GM23338 (cell line): ENCODE measurements at regions not wholly inside any gene's neighbourhood (a gene's known extent, or its start where the extent isn't known, plus 50 kb on each side); places are given as distances from the start of the nearest gene placed in this dataset.

ENCODE experiments used
- CREB1 ChIP-seq: fragments of 250-450 bp; sonication (Bioruptor Pico); IDR thresholded peaks from 2 replicates; pipeline ENCODE4 v1.5.0; 2020; ENCODE audit warnings: low read depth, mild to moderate bottlenecking, moderate library complexity
- CTCF ChIP-seq, 2 experiments: fragments of 200-600 bp in 1 of 2; sonication (generic) in 1 of 2; conservative IDR thresholded peaks; 2 replicates each; pipeline versions ENCODE4 v1.5.1 to v1.6.1; 2016 to 2017; ENCODE audit warnings: antibody characterized with exemption in 2 of 2, low read depth in 2 of 2, mild to moderate bottlenecking in 2 of 2, moderate library complexity in 1 of 2
- EZH2 ChIP-seq: fragments of 200-600 bp; sonication (generic); IDR thresholded peaks from one replicate; pipeline ENCODE4 v1.8.0; 2017; ENCODE audit warnings: antibody characterized with exemption, mild to moderate bottlenecking, low read depth; ENCODE audit not compliant: unreplicated experiment
- NANOG ChIP-seq: IDR thresholded peaks from 2 replicates; pipeline ENCODE4 v1.6.1; 2016; ENCODE audit warnings: antibody characterized with exemption, borderline replicate concordance
- POLR2AphosphoS5 ChIP-seq: IDR thresholded peaks from 2 replicates; pipeline ENCODE4 v1.6.1; 2016; ENCODE audit warnings: antibody characterized with exemption, low read depth
- ZNF331 ChIP-seq: fragments of 250-450 bp; sonication (Bioruptor Pico); IDR thresholded peaks from 2 replicates; pipeline ENCODE4 v1.5.0; 2020; ENCODE audit warnings: low read depth, mild to moderate bottlenecking, moderate library complexity

DNA sequence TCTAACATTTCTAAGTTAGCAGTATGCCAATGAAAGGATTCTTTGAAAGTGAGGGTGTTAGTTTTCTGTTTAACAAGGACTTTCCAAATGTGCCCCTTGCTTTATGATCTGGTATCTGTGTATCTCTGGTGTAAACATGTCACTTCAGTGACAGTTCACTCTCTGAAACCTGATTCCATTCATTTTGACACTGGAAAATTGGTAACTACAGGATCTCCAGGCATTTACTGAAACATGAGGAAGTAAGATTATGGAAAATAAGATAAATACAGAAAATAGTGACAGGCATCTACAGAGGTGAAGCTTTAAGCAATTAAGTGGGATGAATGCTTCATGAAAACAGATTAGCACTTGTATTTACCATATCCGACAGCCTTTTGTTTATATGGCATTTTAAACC is 101.6 kb upstream of the MYO16 start:
- no peak for TF ChIP-seq NANOG
- no peak for TF ChIP-seq CREB1 (CRISPR knock-in tag)
- no peak for TF ChIP-seq CTCF (conservative IDR thresholded peaks at IDR 0.05; ENCODE audit: low read depth in 2 of 2)
- TF ChIP-seq POLR2AphosphoS5 = no peak
- no peak for TF ChIP-seq ZNF331 (CRISPR knock-in tag)
- TF ChIP-seq EZH2 = no peak
